Testis (tissue), 2 donors: ENCODE measurements at regions not wholly inside any gene's neighbourhood (a gene's known extent, or its start where the extent isn't known, plus 50 kb on each side); places are given as distances from the start of the nearest gene placed in this dataset.

ENCODE experiments used
- POLR2A ChIP-seq: fragments of 450-650 bp; IDR thresholded peaks from one replicate; pipeline ENCODE4 v1.6.1; 2017; ENCODE audit warnings: antibody characterized with exemption, mild to moderate bottlenecking, moderate library complexity
- TF ChIP-seq, protein P1 (sequence below), 3 experiments: fragments of 450-650 bp in 2 of 3; fragments of 200-600 bp in 1 of 3; sonication (generic) in 1 of 3; IDR thresholded peaks; one replicate each; pipeline ENCODE4 v1.5.1; 2016 to 2019; ENCODE audit warnings: antibody characterized with exemption in 3 of 3, mild to moderate bottlenecking in 2 of 3, moderate library complexity in 1 of 3

DNA sequence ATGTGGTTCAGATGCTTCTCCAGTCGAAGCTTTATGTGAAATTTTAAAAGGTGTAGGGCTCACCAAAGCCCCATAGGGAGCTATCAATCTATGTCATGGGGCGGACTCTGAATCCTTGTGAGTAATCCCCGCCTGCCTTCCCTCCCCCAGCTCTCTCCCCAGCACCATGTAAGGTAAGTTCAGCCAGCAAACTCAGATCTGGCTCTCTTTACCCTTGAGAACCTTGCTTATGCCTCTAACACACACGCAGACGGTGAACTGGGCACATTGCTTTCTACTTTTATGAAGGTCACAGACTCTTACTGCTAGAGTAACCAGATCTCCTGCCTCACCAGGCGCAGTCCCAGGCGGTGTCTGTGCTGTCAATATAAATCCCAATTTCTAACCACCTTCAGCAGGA lies 82.6 kb upstream of the CNKSR3 start:
- TF ChIP-seq, protein P1, sequence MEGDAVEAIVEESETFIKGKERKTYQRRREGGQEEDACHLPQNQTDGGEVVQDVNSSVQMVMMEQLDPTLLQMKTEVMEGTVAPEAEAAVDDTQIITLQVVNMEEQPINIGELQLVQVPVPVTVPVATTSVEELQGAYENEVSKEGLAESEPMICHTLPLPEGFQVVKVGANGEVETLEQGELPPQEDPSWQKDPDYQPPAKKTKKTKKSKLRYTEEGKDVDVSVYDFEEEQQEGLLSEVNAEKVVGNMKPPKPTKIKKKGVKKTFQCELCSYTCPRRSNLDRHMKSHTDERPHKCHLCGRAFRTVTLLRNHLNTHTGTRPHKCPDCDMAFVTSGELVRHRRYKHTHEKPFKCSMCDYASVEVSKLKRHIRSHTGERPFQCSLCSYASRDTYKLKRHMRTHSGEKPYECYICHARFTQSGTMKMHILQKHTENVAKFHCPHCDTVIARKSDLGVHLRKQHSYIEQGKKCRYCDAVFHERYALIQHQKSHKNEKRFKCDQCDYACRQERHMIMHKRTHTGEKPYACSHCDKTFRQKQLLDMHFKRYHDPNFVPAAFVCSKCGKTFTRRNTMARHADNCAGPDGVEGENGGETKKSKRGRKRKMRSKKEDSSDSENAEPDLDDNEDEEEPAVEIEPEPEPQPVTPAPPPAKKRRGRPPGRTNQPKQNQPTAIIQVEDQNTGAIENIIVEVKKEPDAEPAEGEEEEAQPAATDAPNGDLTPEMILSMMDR (IDR thresholded peaks at IDR 0.05) = no peak
- no peak for TF ChIP-seq POLR2A
